Smooth muscle cell (in vitro differentiated cells): ENCODE measurements at regions not wholly inside any gene's neighbourhood (a gene's known extent, or its start where the extent isn't known, plus 50 kb on each side); places are given as distances from the start of the nearest gene placed in this dataset.
A peak's percentile ranks its signal among the peaks of the same experiment; 100 is the strongest.

Source experiments
- DNase-seq: peaks from one replicate; lab custom pipeline; 2025; ENCODE audit not compliant: unreplicated experiment; lab: John Stamatoyannopoulos, UW
- H2AFZ ChIP-seq: fragments of 200-600 bp; sonication (generic); 2 replicates; pipeline ENCODE4 v1.6.0; 2016; ENCODE audit warnings: antibody characterized with exemption, low read depth, mild to moderate bottlenecking
- H3F3A ChIP-seq: fragments of 200-600 bp; sonication (generic); 2 replicates; pipeline ENCODE4 v1.6.0; 2017; ENCODE audit warnings: antibody characterized with exemption, low read depth
- H3K27ac ChIP-seq: fragments of 200-600 bp; sonication (generic); 2 replicates; pipeline ENCODE4 v1.5.1; 2016; ENCODE audit warnings: low read depth, mild to moderate bottlenecking
- H3K27me3 ChIP-seq: fragments of 200-600 bp; sonication (generic); 2 replicates; pipeline ENCODE4 v1.6.1; 2016; ENCODE audit warnings: low read depth, mild to moderate bottlenecking
- H3K36me3 ChIP-seq: fragments of 200-600 bp; sonication (generic); 2 replicates; pipeline ENCODE4 v1.5.1; 2016; ENCODE audit warnings: low read depth
- H3K4me1 ChIP-seq: fragments of 200-600 bp; sonication (generic); 2 replicates; pipeline ENCODE4 v1.5.1; 2016; ENCODE audit warnings: low read depth
- H3K4me2 ChIP-seq: fragments of 200-600 bp; sonication (generic); 2 replicates; pipeline ENCODE4 v1.6.0; 2016; ENCODE audit warnings: mild to moderate bottlenecking
- H3K4me3 ChIP-seq: fragments of 200-600 bp; sonication (generic); 2 replicates; pipeline ENCODE4 v1.5.1; 2016; ENCODE audit warnings: mild to moderate bottlenecking
- H3K79me2 ChIP-seq: fragments of 200-600 bp; sonication (generic); 2 replicates; pipeline ENCODE4 v1.6.0; 2016; ENCODE audit warnings: low read depth, mild to moderate bottlenecking
- H3K9ac ChIP-seq: fragments of 200-600 bp; sonication (generic); 2 replicates; pipeline ENCODE4 v1.6.0; 2016; ENCODE audit warnings: low read depth
- H3K9me3 ChIP-seq: fragments of 200-600 bp; sonication (generic); replicated peaks from 2 replicates; pipeline ENCODE4 v1.5.1; 2016; ENCODE audit warnings: low read depth
- H4K20me1 ChIP-seq: fragments of 200-600 bp; sonication (generic); 2 replicates; pipeline ENCODE4 v1.6.0; 2016; ENCODE audit warnings: low read depth
- WGBS: methylation state at CpG from one replicate; pipeline ENCODE4 v1.1.7; 2016; ENCODE audit warnings: low lambda C conversion rate; 5-methylcytosine and 5-hydroxymethylcytosine counted together
- TF ChIP-seq, protein P1 (sequence below): fragments of 200-600 bp; sonication (generic); IDR thresholded peaks from 2 replicates; pipeline ENCODE4 v1.5.1; 2017; ENCODE audit warnings: borderline replicate concordance, mild to moderate bottlenecking, antibody characterized with exemption; ENCODE audit not compliant: insufficient read depth, poor library complexity, severe bottlenecking

DNA sequence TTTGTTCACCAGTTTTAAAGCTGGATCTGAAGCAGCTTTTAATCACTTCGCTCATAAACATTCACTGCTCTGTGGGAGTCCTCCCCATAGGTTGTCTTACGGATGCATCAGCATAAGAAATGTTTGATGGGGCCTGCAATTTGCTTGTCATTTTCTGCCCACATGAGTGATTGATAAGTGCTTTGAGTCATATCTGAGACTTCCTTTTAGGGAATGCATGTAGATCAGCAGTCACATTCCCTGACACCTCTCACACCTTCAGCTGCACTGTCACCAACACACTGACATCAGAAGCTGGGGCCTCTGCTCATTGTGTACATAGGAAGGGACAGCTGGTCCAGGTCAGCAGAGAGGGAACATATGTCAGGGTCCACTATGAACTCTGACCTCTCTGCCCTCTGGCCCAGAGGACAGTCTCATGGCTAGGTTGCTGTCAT, 84.1 kb upstream of the SPATA31D4 start:
- Histone ChIP-seq H3K4me1 (no peaks in the 10 kb centered on the region), H3K4me2 (no peak overlapping the region), H4K20me1 (no peaks in the 10 kb centered on the region), H3K9ac (no peak overlapping the region), H3K9me3 (no peaks in the 10 kb centered on the region), H3K27ac (no peak overlapping the region), H3K27me3 (no peaks in the 10 kb centered on the region), H3K36me3 (no peaks in the 10 kb centered on the region), H2AFZ (no peak overlapping the region), H3F3A (no peaks in the 10 kb centered on the region), H3K79me2 (no peaks in the 10 kb centered on the region), H3K4me3 (no peak overlapping the region)
- WGBS = 88% methylated on average over 2 of the region's 2 CpGs
- TF ChIP-seq, protein P1, sequence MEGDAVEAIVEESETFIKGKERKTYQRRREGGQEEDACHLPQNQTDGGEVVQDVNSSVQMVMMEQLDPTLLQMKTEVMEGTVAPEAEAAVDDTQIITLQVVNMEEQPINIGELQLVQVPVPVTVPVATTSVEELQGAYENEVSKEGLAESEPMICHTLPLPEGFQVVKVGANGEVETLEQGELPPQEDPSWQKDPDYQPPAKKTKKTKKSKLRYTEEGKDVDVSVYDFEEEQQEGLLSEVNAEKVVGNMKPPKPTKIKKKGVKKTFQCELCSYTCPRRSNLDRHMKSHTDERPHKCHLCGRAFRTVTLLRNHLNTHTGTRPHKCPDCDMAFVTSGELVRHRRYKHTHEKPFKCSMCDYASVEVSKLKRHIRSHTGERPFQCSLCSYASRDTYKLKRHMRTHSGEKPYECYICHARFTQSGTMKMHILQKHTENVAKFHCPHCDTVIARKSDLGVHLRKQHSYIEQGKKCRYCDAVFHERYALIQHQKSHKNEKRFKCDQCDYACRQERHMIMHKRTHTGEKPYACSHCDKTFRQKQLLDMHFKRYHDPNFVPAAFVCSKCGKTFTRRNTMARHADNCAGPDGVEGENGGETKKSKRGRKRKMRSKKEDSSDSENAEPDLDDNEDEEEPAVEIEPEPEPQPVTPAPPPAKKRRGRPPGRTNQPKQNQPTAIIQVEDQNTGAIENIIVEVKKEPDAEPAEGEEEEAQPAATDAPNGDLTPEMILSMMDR = no peak
- DNase-seq = no peak

- Histone ChIP-seq H4K20me1 (no peaks in the 10 kb centered on the region), H3K9me3 (no peaks in the 10 kb centered on the region), H3K4me3 (no peak overlapping the region), H3K27me3 (no peaks in the 10 kb centered on the region), H3K4me2 (no peak overlapping the region), H3K4me1 (no peaks in the 10 kb centered on the region), H3F3A (no peaks in the 10 kb centered on the region), H3K27ac (no peak overlapping the region), H3K9ac (no peak overlapping the region), H2AFZ (no peak overlapping the region), H3K36me3 (no peaks in the 10 kb centered on the region), H3K79me2 (no peaks in the 10 kb centered on the region)
- DNase-seq = no peak
- 64% methylated on average over 9 of the region's 9 CpGs for WGBS
- TF ChIP-seq, protein P1 = no peak
These were observed 80.9 kb upstream of the SPATA31D4 start for GRCh38 chr9:81847181-81847915.

- TF ChIP-seq, protein P1 = peak; percentile 32
- Histone ChIP-seq H3K4me1 (no peaks in the 10 kb centered on the region), H3F3A (no peaks in the 10 kb centered on the region), H3K27ac (no peak overlapping the region), H3K9me3 (no peaks in the 10 kb centered on the region), H2AFZ (no peak overlapping the region), H3K79me2 (no peaks in the 10 kb centered on the region), H3K4me3 (no peak overlapping the region), H3K36me3 (no peaks in the 10 kb centered on the region), H3K4me2 (no peak overlapping the region), H3K9ac (no peak overlapping the region), H4K20me1 (no peaks in the 10 kb centered on the region), H3K27me3 (no peaks in the 10 kb centered on the region)
- DNase-seq = no peak
- 76% methylated on average over 2 of the region's 2 CpGs for WGBS
These were observed 79.8 kb upstream of the SPATA31D4 start for GRCh38 chr9:81848472-81848871.
